ENCODE measurements at regions not wholly inside any gene's neighbourhood (a gene's known extent, or its start where the extent isn't known, plus 50 kb on each side); places are given as distances from the start of the nearest gene placed in this dataset.

GRCh38 chr7:25750744-25751508, 401.1 kb upstream of the NFE2L3 start:
- peaks cover 4% of the 10 kb centered on the region for H3K27me3 Mint-ChIP-seq
- no peaks in the 10 kb centered on the region for H3K9me3 Mint-ChIP-seq
- no peak overlapping the region for H3K4me3 Mint-ChIP-seq
- no peak overlapping the region for H3K27ac Mint-ChIP-seq
- H3K4me1 Mint-ChIP-seq: no peaks in the 10 kb centered on the region
- no peaks in the 10 kb centered on the region for H3K36me3 Mint-ChIP-seq

GRCh38 chr7:25752154-25752553, 399.8 kb upstream of the NFE2L3 start:
- Mint-ChIP-seq H3K36me3 (no peaks in the 10 kb centered on the region), H3K27me3 (peaks cover 4% of the 10 kb centered on the region), H3K27ac (no peak overlapping the region), H3K9me3 (no peaks in the 10 kb centered on the region), H3K4me1 (no peaks in the 10 kb centered on the region), H3K4me3 (no peak overlapping the region)

- Mint-ChIP-seq H3K27ac (no peak overlapping the region), H3K4me1 (no peaks in the 10 kb centered on the region), H3K36me3 (no peaks in the 10 kb centered on the region), H3K27me3 (peaks cover 4% of the 10 kb centered on the region), H3K4me3 (no peak overlapping the region), H3K9me3 (no peaks in the 10 kb centered on the region)
These were observed 398.8 kb upstream of the NFE2L3 start for GRCh38 chr7:25752967-25753791.

GRCh38 chr7:25753837-25754236, 398.2 kb upstream of the NFE2L3 start:
- Mint-ChIP-seq H3K27ac (no peak overlapping the region), H3K9me3 (no peaks in the 10 kb centered on the region), H3K36me3 (no peaks in the 10 kb centered on the region), H3K4me3 (no peak overlapping the region), H3K27me3 (peaks cover 4% of the 10 kb centered on the region), H3K4me1 (no peaks in the 10 kb centered on the region)

- H3K36me3 Mint-ChIP-seq: no peaks in the 10 kb centered on the region
- H3K4me1 Mint-ChIP-seq: no peaks in the 10 kb centered on the region
- H3K27ac Mint-ChIP-seq: no peak overlapping the region
- H3K27me3 Mint-ChIP-seq: peaks cover 4% of the 10 kb centered on the region
- H3K4me3 Mint-ChIP-seq: no peak overlapping the region
- no peaks in the 10 kb centered on the region for H3K9me3 Mint-ChIP-seq
These were observed 397.7 kb upstream of the NFE2L3 start for GRCh38 chr7:25754333-25754732.

- no peak overlapping the region for H3K27ac Mint-ChIP-seq
- H3K9me3 Mint-ChIP-seq: no peaks in the 10 kb centered on the region
- H3K4me3 Mint-ChIP-seq: no peak overlapping the region
- no peaks in the 10 kb centered on the region for H3K4me1 Mint-ChIP-seq
- peaks cover 4% of the 10 kb centered on the region for H3K27me3 Mint-ChIP-seq
- no peaks in the 10 kb centered on the region for H3K36me3 Mint-ChIP-seq
These were observed 397.2 kb upstream of the NFE2L3 start for GRCh38 chr7:25754751-25755150.

GRCh38 chr7:25756601-25757000, 395.4 kb upstream of the NFE2L3 start:
- Mint-ChIP-seq H3K9me3 (no peaks in the 10 kb centered on the region), H3K27ac (no peak overlapping the region), H3K4me3 (no peak overlapping the region), H3K27me3 (peaks cover 4% of the 10 kb centered on the region), H3K4me1 (peaks cover 0 to 2% (median 0%) of the 10 kb centered on the region in 3 donors), H3K36me3 (peaks cover 2% of the 10 kb centered on the region)

GRCh38 chr7:25758559-25758958, 393.4 kb upstream of the NFE2L3 start:
- Mint-ChIP-seq H3K4me1 (peaks cover 0 to 2% (median 0%) of the 10 kb centered on the region in 3 donors), H3K4me3 (no peak overlapping the region), H3K36me3 (peaks cover 2% of the 10 kb centered on the region), H3K27me3 (peaks cover 3% of the 10 kb centered on the region), H3K9me3 (no peaks in the 10 kb centered on the region), H3K27ac (no peak overlapping the region)

- H3K27ac Mint-ChIP-seq: no peak overlapping the region
- peaks cover 2% of the 10 kb centered on the region for H3K36me3 Mint-ChIP-seq
- peaks cover 0 to 2% (median 0%) of the 10 kb centered on the region in 3 donors for H3K4me1 Mint-ChIP-seq
- H3K9me3 Mint-ChIP-seq: no peaks in the 10 kb centered on the region
- no peak overlapping the region for H3K4me3 Mint-ChIP-seq
- peaks cover 4% of the 10 kb centered on the region for H3K27me3 Mint-ChIP-seq
These were observed 392.7 kb upstream of the NFE2L3 start for GRCh38 chr7:25759286-25759685.

GRCh38 chr7:25759748-25760147, 392.2 kb upstream of the NFE2L3 start:
- H3K27me3 Mint-ChIP-seq: peaks cover 4% of the 10 kb centered on the region
- no peak overlapping the region for H3K4me3 Mint-ChIP-seq
- H3K36me3 Mint-ChIP-seq: peaks cover 2% of the 10 kb centered on the region
- H3K27ac Mint-ChIP-seq: no peak overlapping the region
- H3K4me1 Mint-ChIP-seq: peaks cover 0 to 2% (median 0%) of the 10 kb centered on the region in 3 donors
- no peaks in the 10 kb centered on the region for H3K9me3 Mint-ChIP-seq

GRCh38 chr7:25762511-25763462, 389.2 kb upstream of the NFE2L3 start:
- Mint-ChIP-seq H3K9me3 (no peaks in the 10 kb centered on the region), H3K27ac (no peak overlapping the region), H3K4me3 (peak overlapping the region in 1 of 4 donors; percentile 31), H3K27me3 (peaks cover 6% of the 10 kb centered on the region), H3K36me3 (peaks cover 2% of the 10 kb centered on the region), H3K4me1 (peaks cover 0 to 2% (median 0%) of the 10 kb centered on the region in 3 donors)

GRCh38 chr7:25763463-25763860, 388.5 kb upstream of the NFE2L3 start:
- Mint-ChIP-seq H3K4me3 (no peak overlapping the region), H3K27me3 (peaks cover 6% of the 10 kb centered on the region), H3K9me3 (no peaks in the 10 kb centered on the region), H3K27ac (no peak overlapping the region), H3K4me1 (peaks cover 0 to 2% (median 0%) of the 10 kb centered on the region in 3 donors), H3K36me3 (peaks cover 2% of the 10 kb centered on the region)

GRCh38 chr7:25765110-25765655, 386.8 kb upstream of the NFE2L3 start:
- Mint-ChIP-seq H3K27me3 (peaks cover 6% of the 10 kb centered on the region), H3K36me3 (peaks cover 2% of the 10 kb centered on the region), H3K27ac (no peak overlapping the region), H3K4me1 (peaks cover 0 to 2% (median 0%) of the 10 kb centered on the region in 3 donors), H3K9me3 (no peaks in the 10 kb centered on the region), H3K4me3 (no peak overlapping the region)

GRCh38 chr7:25770235-25770634, 381.8 kb upstream of the NFE2L3 start:
- H3K4me3 Mint-ChIP-seq: no peak overlapping the region
- H3K4me1 Mint-ChIP-seq: no peaks in the 10 kb centered on the region
- no peak overlapping the region for H3K27ac Mint-ChIP-seq
- no peaks in the 10 kb centered on the region for H3K9me3 Mint-ChIP-seq
- no peaks in the 10 kb centered on the region for H3K36me3 Mint-ChIP-seq
- no peaks in the 10 kb centered on the region for H3K27me3 Mint-ChIP-seq
